ENCODE measurements at regions not wholly inside any gene's neighbourhood (a gene's known extent, or its start where the extent isn't known, plus 50 kb on each side); places are given as distances from the start of the nearest gene placed in this dataset.

DNA sequence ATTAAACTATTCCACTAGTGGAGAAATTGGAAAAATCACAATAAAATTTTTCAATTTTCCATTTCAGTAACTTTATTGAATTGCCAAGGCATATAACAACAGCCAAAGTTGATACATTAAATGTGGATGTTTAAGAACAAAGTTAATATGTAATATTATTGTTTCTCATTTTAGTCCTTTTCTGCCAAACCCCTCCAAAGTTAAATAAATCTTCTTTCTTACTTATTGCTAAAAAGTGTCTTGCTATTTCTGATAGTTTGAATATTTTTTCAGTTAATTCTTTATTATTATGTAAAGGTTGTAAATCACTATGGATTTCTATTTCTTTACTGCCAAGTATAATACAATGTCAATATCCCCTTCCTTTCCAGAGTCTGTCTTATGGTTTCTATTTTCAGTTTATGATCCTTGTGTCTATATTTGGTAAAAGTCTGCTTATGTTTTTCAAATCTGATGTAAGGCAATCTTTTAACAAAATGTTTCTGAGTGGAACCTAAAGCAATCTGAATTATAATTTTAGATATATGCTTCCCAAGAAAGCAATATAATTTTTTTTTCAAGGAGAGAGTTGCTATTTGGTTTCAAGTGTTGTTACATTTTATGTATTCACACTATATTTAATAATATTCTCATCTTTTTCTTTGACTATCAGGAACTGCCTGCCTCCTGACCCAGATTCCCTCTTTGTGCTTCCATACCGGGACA lies 80.3 kb upstream of the RHOBTB1 start:
- H3K27ac Mint-ChIP-seq: no peak overlapping the region
- POLR2A ChIA-PET (ENCODE audit: partially characterized antibody): no interaction called here
- intact Hi-C loops (cut with micrococcal nuclease): no loop called here
- DNase-seq: no peak
- CTCF ChIA-PET (ENCODE audit: partially characterized antibody): interaction anchor here (1.4 kb wide), 1 partner anchor 23 kb away, joined by 3 read pairs; no protein-coding TSS in a partner anchor
- no peak overlapping the region for H3K27ac ChIP-seq (ENCODE audit: low read depth, low read length)
- H3K36me3 ChIP-seq (ENCODE audit: insufficient read depth, low read length): no peaks in the 10 kb centered on the region
- H3K4me3 ChIP-seq (ENCODE audit: low read length in 2 of 2): no peak overlapping the region
- no peaks in the 10 kb centered on the region for H3K9me3 ChIP-seq (ENCODE audit: control insufficient read depth in 1 of 2, low read length in 2 of 2)
- no peaks in the 10 kb centered on the region for H3K36me3 Mint-ChIP-seq
- H3K4me3 Mint-ChIP-seq: no peak overlapping the region
- no peaks in the 10 kb centered on the region for H3K9me3 Mint-ChIP-seq
- no peaks in the 10 kb centered on the region for H3K27me3 ChIP-seq (ENCODE audit: insufficient read depth, low read length)
- H3K4me1 Mint-ChIP-seq: no peaks in the 10 kb centered on the region
- no peaks in the 10 kb centered on the region for H3K4me1 ChIP-seq (ENCODE audit: insufficient read depth, low read length)
- H3K27me3 Mint-ChIP-seq: peaks cover 1 to 13% of the 10 kb centered on the region in 2 donors

GRCh38 chr10:61023053-61023452 lies 79.1 kb upstream of the RHOBTB1 start:
- Mint-ChIP-seq H3K36me3 (no peaks in the 10 kb centered on the region), H3K4me3 (no peak overlapping the region), H3K4me1 (no peaks in the 10 kb centered on the region), H3K27me3 (peaks cover 3 to 11% of the 10 kb centered on the region in 2 donors), H3K27ac (no peak overlapping the region), H3K9me3 (no peaks in the 10 kb centered on the region)
- no peaks in the 10 kb centered on the region for H3K36me3 ChIP-seq (ENCODE audit: insufficient read depth, low read length)
- no peak overlapping the region for H3K27ac ChIP-seq (ENCODE audit: low read depth, low read length)
- POLR2A ChIA-PET (ENCODE audit: partially characterized antibody): no interaction called here
- no peak for DNase-seq
- intact Hi-C loops (cut with micrococcal nuclease): no loop called here
- H3K9me3 ChIP-seq (ENCODE audit: control insufficient read depth in 1 of 2, low read length in 2 of 2): no peaks in the 10 kb centered on the region
- no peaks in the 10 kb centered on the region for H3K27me3 ChIP-seq (ENCODE audit: insufficient read depth, low read length)
- no peaks in the 10 kb centered on the region for H3K4me1 ChIP-seq (ENCODE audit: insufficient read depth, low read length)
- H3K4me3 ChIP-seq (ENCODE audit: low read length in 2 of 2): no peak overlapping the region
- CTCF ChIA-PET (ENCODE audit: partially characterized antibody): no interaction called here

DNA sequence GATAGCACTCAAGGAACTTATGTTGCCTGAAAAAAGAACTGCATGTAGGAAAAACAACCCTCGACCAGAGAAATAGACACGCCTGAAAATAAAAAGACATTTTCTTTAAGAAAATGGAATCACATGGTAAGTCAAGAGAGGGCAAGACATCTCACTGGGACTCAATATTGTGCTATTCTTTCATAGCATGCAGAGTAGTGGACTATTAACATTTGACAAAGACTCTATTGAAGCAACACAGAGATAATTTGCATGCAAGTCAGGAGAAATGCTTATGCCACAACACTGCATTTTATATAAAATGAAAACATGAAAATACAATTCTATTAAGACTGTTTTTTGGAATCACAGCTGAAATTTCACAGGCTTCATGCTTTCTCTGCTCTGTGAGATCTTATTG lies 77.9 kb upstream of the RHOBTB1 start:
- intact Hi-C loops (cut with micrococcal nuclease): no loop called here
- Mint-ChIP-seq H3K36me3 (no peaks in the 10 kb centered on the region), H3K4me3 (no peak overlapping the region), H3K4me1 (no peaks in the 10 kb centered on the region), H3K27me3 (peaks cover 4 to 11% of the 10 kb centered on the region in 2 donors), H3K9me3 (no peaks in the 10 kb centered on the region), H3K27ac (no peak overlapping the region)
- POLR2A ChIA-PET (ENCODE audit: partially characterized antibody): no interaction called here
- no peaks in the 10 kb centered on the region for H3K9me3 ChIP-seq (ENCODE audit: control insufficient read depth in 1 of 2, low read length in 2 of 2)
- CTCF ChIA-PET (ENCODE audit: partially characterized antibody): no interaction called here
- no peak for DNase-seq
- H3K27me3 ChIP-seq (ENCODE audit: insufficient read depth, low read length): no peaks in the 10 kb centered on the region
- no peak overlapping the region for H3K4me3 ChIP-seq (ENCODE audit: low read length in 2 of 2)
- H3K36me3 ChIP-seq (ENCODE audit: insufficient read depth, low read length): no peaks in the 10 kb centered on the region
- H3K27ac ChIP-seq (ENCODE audit: low read depth, low read length): no peak overlapping the region
- H3K4me1 ChIP-seq (ENCODE audit: insufficient read depth, low read length): no peaks in the 10 kb centered on the region

- ChIA-PET CTCF (ENCODE audit: partially characterized antibody) (no interaction called here), POLR2A (ENCODE audit: partially characterized antibody) (no interaction called here)
- no peaks in the 10 kb centered on the region for H3K27me3 ChIP-seq (ENCODE audit: insufficient read depth, low read length)
- no peaks in the 10 kb centered on the region for H3K36me3 ChIP-seq (ENCODE audit: insufficient read depth, low read length)
- Mint-ChIP-seq H3K9me3 (no peaks in the 10 kb centered on the region), H3K4me3 (no peak overlapping the region), H3K36me3 (no peaks in the 10 kb centered on the region), H3K27ac (no peak overlapping the region), H3K27me3 (peaks cover 4 to 13% of the 10 kb centered on the region in 2 donors), H3K4me1 (no peaks in the 10 kb centered on the region)
- no peak overlapping the region for H3K27ac ChIP-seq (ENCODE audit: low read depth, low read length)
- H3K9me3 ChIP-seq (ENCODE audit: control insufficient read depth in 1 of 2, low read length in 2 of 2): no peaks in the 10 kb centered on the region
- H3K4me1 ChIP-seq (ENCODE audit: insufficient read depth, low read length): no peaks in the 10 kb centered on the region
- no peak for DNase-seq
- no peak overlapping the region for H3K4me3 ChIP-seq (ENCODE audit: low read length in 2 of 2)
- intact Hi-C loops (cut with micrococcal nuclease): no loop called here
Observed at GRCh38 chr10:61020420-61021158, 76.6 kb upstream of the RHOBTB1 start.

DNA sequence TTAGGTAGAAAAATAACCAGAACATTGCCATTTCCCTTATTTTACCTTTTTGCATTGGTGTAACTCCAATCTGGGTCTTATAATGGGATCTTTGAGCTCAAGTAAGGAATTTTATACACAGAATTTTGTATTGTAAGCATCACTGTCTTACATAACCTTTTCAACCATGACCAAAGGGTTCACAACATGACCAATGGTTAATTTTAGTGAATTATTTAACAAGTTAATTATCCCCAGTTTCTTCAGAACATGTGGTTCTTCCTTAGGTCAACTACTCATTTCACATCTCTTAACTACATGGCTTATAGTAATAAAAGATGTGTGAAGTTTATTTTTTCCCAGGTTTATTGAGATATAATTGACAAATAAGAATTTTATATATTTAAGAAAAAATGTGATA lies 74.2 kb upstream of the RHOBTB1 start:
- no peaks in the 10 kb centered on the region for H3K36me3 Mint-ChIP-seq
- no peaks in the 10 kb centered on the region for H3K4me1 Mint-ChIP-seq
- H3K27ac ChIP-seq (ENCODE audit: low read depth, low read length): no peak overlapping the region
- DNase-seq: no peak
- H3K36me3 ChIP-seq (ENCODE audit: insufficient read depth, low read length): no peaks in the 10 kb centered on the region
- H3K4me1 ChIP-seq (ENCODE audit: insufficient read depth, low read length): no peaks in the 10 kb centered on the region
- H3K9me3 Mint-ChIP-seq: no peaks in the 10 kb centered on the region
- intact Hi-C loops (cut with micrococcal nuclease): no loop called here
- no peak overlapping the region for H3K4me3 ChIP-seq (ENCODE audit: low read length in 2 of 2)
- H3K27me3 Mint-ChIP-seq: peaks cover 4 to 17% of the 10 kb centered on the region in 2 donors
- H3K9me3 ChIP-seq (ENCODE audit: control insufficient read depth in 1 of 2, low read length in 2 of 2): no peaks in the 10 kb centered on the region
- no peak overlapping the region for H3K4me3 Mint-ChIP-seq
- H3K27ac Mint-ChIP-seq: no peak overlapping the region
- H3K27me3 ChIP-seq (ENCODE audit: insufficient read depth, low read length): no peaks in the 10 kb centered on the region
- CTCF ChIA-PET (ENCODE audit: partially characterized antibody): no interaction called here
- POLR2A ChIA-PET (ENCODE audit: partially characterized antibody): no interaction called here

GRCh38 chr10:61016630-61017029 lies 72.6 kb upstream of the RHOBTB1 start:
- Histone ChIP-seq H3K27ac (ENCODE audit: low read depth, low read length) (no peak overlapping the region), H3K9me3 (ENCODE audit: control insufficient read depth in 1 of 2, low read length in 2 of 2) (no peaks in the 10 kb centered on the region), H3K36me3 (ENCODE audit: insufficient read depth, low read length) (no peaks in the 10 kb centered on the region), H3K4me1 (ENCODE audit: insufficient read depth, low read length) (no peaks in the 10 kb centered on the region), H3K27me3 (ENCODE audit: insufficient read depth, low read length) (no peaks in the 10 kb centered on the region), H3K4me3 (ENCODE audit: low read length in 2 of 2) (no peak overlapping the region)
- no peaks in the 10 kb centered on the region for H3K4me1 Mint-ChIP-seq
- no peak overlapping the region for H3K27ac Mint-ChIP-seq
- ChIA-PET POLR2A (ENCODE audit: partially characterized antibody) (no interaction called here), CTCF (ENCODE audit: partially characterized antibody) (no interaction called here)
- DNase-seq: no peak
- intact Hi-C loops (cut with micrococcal nuclease): no loop called here
- H3K36me3 Mint-ChIP-seq: no peaks in the 10 kb centered on the region
- H3K9me3 Mint-ChIP-seq: no peaks in the 10 kb centered on the region
- H3K4me3 Mint-ChIP-seq: no peak overlapping the region
- H3K27me3 Mint-ChIP-seq: peaks cover 3 to 18% of the 10 kb centered on the region in 2 donors

DNA sequence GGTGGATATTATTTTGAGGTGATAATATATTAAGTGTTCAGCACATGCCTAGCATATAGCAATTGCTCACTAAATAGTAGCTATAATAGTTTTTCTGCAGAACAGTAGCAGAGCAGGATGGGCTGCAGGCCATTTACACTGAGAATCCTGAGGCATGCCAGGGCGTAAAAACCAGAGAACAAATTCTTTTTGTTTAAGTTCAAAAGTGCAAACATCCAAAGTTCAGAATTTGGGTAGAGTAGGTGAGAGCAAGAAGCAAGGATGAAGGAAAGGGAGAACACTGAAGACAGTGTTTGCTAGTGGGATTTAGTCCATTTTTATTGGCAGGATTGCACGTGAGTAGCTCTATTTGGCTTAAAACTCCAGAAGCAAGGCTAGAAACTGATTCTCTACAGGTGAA lies 72.0 kb upstream of the RHOBTB1 start:
- no peak overlapping the region for H3K4me3 ChIP-seq (ENCODE audit: low read length in 2 of 2)
- ChIA-PET POLR2A (ENCODE audit: partially characterized antibody) (no interaction called here), CTCF (ENCODE audit: partially characterized antibody) (no interaction called here)
- intact Hi-C loops (cut with micrococcal nuclease): no loop called here
- Mint-ChIP-seq H3K4me3 (no peak overlapping the region), H3K4me1 (no peaks in the 10 kb centered on the region), H3K27ac (no peak overlapping the region), H3K27me3 (peaks cover 3 to 18% of the 10 kb centered on the region in 2 donors), H3K9me3 (no peaks in the 10 kb centered on the region), H3K36me3 (no peaks in the 10 kb centered on the region)
- no peaks in the 10 kb centered on the region for H3K27me3 ChIP-seq (ENCODE audit: insufficient read depth, low read length)
- no peaks in the 10 kb centered on the region for H3K9me3 ChIP-seq (ENCODE audit: control insufficient read depth in 1 of 2, low read length in 2 of 2)
- no peaks in the 10 kb centered on the region for H3K4me1 ChIP-seq (ENCODE audit: insufficient read depth, low read length)
- H3K27ac ChIP-seq (ENCODE audit: low read depth, low read length): no peak overlapping the region
- DNase-seq: no peak
- H3K36me3 ChIP-seq (ENCODE audit: insufficient read depth, low read length): no peaks in the 10 kb centered on the region

Measured in CD4-positive, alpha-beta memory T cell (primary cell).